HCT116 (cell line): ENCODE measurements at regions not wholly inside any gene's neighbourhood (a gene's known extent, or its start where the extent isn't known, plus 50 kb on each side); places are given as distances from the start of the nearest gene placed in this dataset.

Experiments used
- ATAC-seq: fragments of 200-7000 bp; cut with Tn5 transposase; 2 replicates; pipeline ENCODE4 v1.9.1; 2020; ENCODE audit warnings: mild to moderate bottlenecking, moderate library complexity
- BruUV-seq: library from RNA; stranded (reverse); fragments of 400-500 nt; replicated peaks from 2 replicates; lab custom pipeline; 2021; lab: Mats Ljungman, UMichigan
- CTCF ChIA-PET: fragments of 300-600 bp; sonication (Branson Sonifier 250); formaldehyde crosslinking; loops from one replicate; lab custom pipeline; 2021; ENCODE audit warnings: antibody characterized with exemption; lab: Charles Lee
- POLR2A ChIA-PET: fragments of 300-600, 350-600 bp; sonication (Branson Sonifier 250); formaldehyde crosslinking; loops from one replicate; lab custom pipeline; 2021; ENCODE audit warnings: antibody characterized with exemption; lab: Charles Lee
- RAD21 ChIA-PET, 2 experiments: fragments of 300-600 bp; sonication (Branson Sonifier 250); formaldehyde crosslinking; loops; one replicate each; lab custom pipeline; 2023; ENCODE audit warnings: low total read pairs in 2 of 2; ENCODE audit not compliant: uncharacterized antibody in 2 of 2, unreplicated experiment in 2 of 2, low non-redundant PET in 1 of 2; lab: Charles Lee
- DNase-seq: peaks from one replicate; pipeline ENCODE4 v3.0.0-alpha.2; 2010; ENCODE audit warnings: low read depth, low spot score
- H2AFZ ChIP-seq: fragments of 200-600 bp; shearing (Covaris generic), sonication (generic); 2 replicates; pipeline ENCODE4 v1.6.1; 2017; ENCODE audit warnings: low read depth, mixed run types, mixed read lengths, antibody characterized with exemption, low read length; ENCODE audit not compliant: poor library complexity, severe bottlenecking
- H3K27ac ChIP-seq: 2 replicates; pipeline ENCODE4 v1.5.1; 2012; ENCODE audit warnings: low read depth, low read length
- H3K27me3 ChIP-seq: fragments of 200-600 bp; sonication (generic); 2 replicates; pipeline ENCODE4 v1.6.1; 2016; ENCODE audit warnings: mixed run types, low read length, mixed read lengths; ENCODE audit not compliant: insufficient read depth
- H3K36me3 ChIP-seq, 2 experiments: fragments of 200-500 bp in 1 of 2; fragments of 200-600 bp in 1 of 2; sonication (Bioruptor generic) in 1 of 2; sonication (generic) in 1 of 2; 2 replicates each; pipeline versions ENCODE4 v1.5.1 to v1.6.1; 2014 to 2016; ENCODE audit warnings: low read length in 2 of 2, inconsistent platforms in 1 of 2, mixed read lengths in 1 of 2, mixed run types in 1 of 2; ENCODE audit not compliant: insufficient read depth in 2 of 2, control insufficient read depth in 1 of 2
- H3K4me1 ChIP-seq, 2 experiments: fragments of 200-600 bp in 1 of 2; sonication (generic) in 1 of 2; 2 replicates each; pipeline versions ENCODE4 v1.5.1 to v1.6.1; 2012 to 2017; ENCODE audit warnings: low read length in 2 of 2, inconsistent platforms in 1 of 2, mild to moderate bottlenecking in 1 of 2, mixed read lengths in 1 of 2, mixed run types in 1 of 2, moderate library complexity in 1 of 2; ENCODE audit not compliant: insufficient read depth in 2 of 2, control insufficient read depth in 1 of 2
- H3K4me2 ChIP-seq: fragments of 200-600 bp; sonication (generic); 2 replicates; pipeline ENCODE4 v1.6.1; 2017; ENCODE audit warnings: mixed run types, low read length, mixed read lengths
- H3K4me3 ChIP-seq, 2 experiments: fragments of 200-600 bp in 1 of 2; sonication (generic) in 1 of 2; replicated peaks in 1 of 2; 2 replicates each; pipeline ENCODE4 v1.5.1; 2011 to 2016; ENCODE audit warnings: low read length in 2 of 2, control low read depth in 1 of 2, low read depth in 1 of 2, mild to moderate bottlenecking in 1 of 2, mixed read lengths in 1 of 2, mixed run types in 1 of 2
- H3K79me2 ChIP-seq: fragments of 200-600 bp; sonication (generic); 2 replicates; pipeline ENCODE4 v1.6.1; 2017; ENCODE audit warnings: mild to moderate bottlenecking, mixed run types, low read length, moderate library complexity, mixed read lengths; ENCODE audit not compliant: insufficient read depth
- H3K9ac ChIP-seq: fragments of 200-600 bp; sonication (generic); 2 replicates; pipeline ENCODE4 v1.6.1; 2016; ENCODE audit warnings: low read length, mixed read lengths
- H3K9me2 ChIP-seq: fragments of 200-600 bp; sonication (generic), shearing (Covaris generic); 2 replicates; pipeline ENCODE4 v1.6.1; 2017; ENCODE audit warnings: mixed run types, mild to moderate bottlenecking, moderate library complexity; ENCODE audit not compliant: insufficient read depth
- H3K9me3 ChIP-seq, 2 experiments: fragments of 200-500 bp in 1 of 2; fragments of 200-600 bp in 1 of 2; sonication (Bioruptor generic) in 1 of 2; sonication (generic) in 1 of 2; 2 replicates each; pipeline ENCODE4 v1.6.1; 2014 to 2017; ENCODE audit warnings: low read length in 2 of 2, mixed read lengths in 2 of 2, inconsistent platforms in 1 of 2, low read depth in 1 of 2, mild to moderate bottlenecking in 1 of 2, mixed run types in 1 of 2, moderate library complexity in 1 of 2; ENCODE audit not compliant: control insufficient read depth in 1 of 2, insufficient read depth in 1 of 2
- H4K20me1 ChIP-seq: fragments of 200-600 bp; sonication (generic), shearing (Covaris generic); 2 replicates; pipeline ENCODE4 v1.6.1; 2017; ENCODE audit warnings: mixed run types, mild to moderate bottlenecking, moderate library complexity; ENCODE audit not compliant: insufficient read depth
- ATF3 ChIP-seq: IDR thresholded peaks from 2 replicates; pipeline ENCODE4 v1.6.1; 2012
- CTCF ChIP-seq, 3 experiments: fragments of 200-600 bp in 1 of 3; sonication (generic) in 1 of 3; IDR thresholded peaks in 2 of 3; conservative IDR thresholded peaks in 1 of 3; 2 replicates each; pipeline ENCODE4 v1.5.1; 2012 to 2017; ENCODE audit warnings: low read depth in 2 of 3, low read length in 2 of 3, antibody characterized with exemption in 1 of 3, borderline replicate concordance in 1 of 3, control low read depth in 1 of 3, mild to moderate bottlenecking in 1 of 3, mixed read lengths in 1 of 3, mixed run types in 1 of 3, moderate library complexity in 1 of 3; ENCODE audit not compliant: insufficient read depth in 1 of 3
- EGR1 ChIP-seq: IDR thresholded peaks from 2 replicates; pipeline ENCODE4 v1.6.1; 2012; ENCODE audit warnings: low read depth
- ELF1 ChIP-seq: IDR thresholded peaks from 2 replicates; pipeline ENCODE4 v1.6.1; 2012; ENCODE audit warnings: low read depth, borderline replicate concordance
- EZH2phosphoT487 ChIP-seq: fragments of 200-600 bp; IDR thresholded peaks from 2 replicates; pipeline ENCODE4 v1.6.1; 2018; ENCODE audit warnings: antibody characterized with exemption, borderline replicate concordance
- FOSL1 ChIP-seq: IDR thresholded peaks from 2 replicates; pipeline ENCODE4 v1.6.1; 2012; ENCODE audit warnings: low read depth
- JUND ChIP-seq: IDR thresholded peaks from 2 replicates; pipeline ENCODE4 v1.6.1; 2012
- MAX ChIP-seq: IDR thresholded peaks from 2 replicates; pipeline ENCODE4 v1.6.1; 2012
- POLR2A ChIP-seq: IDR thresholded peaks from 2 replicates; pipeline ENCODE4 v1.7.0; 2011; ENCODE audit warnings: borderline replicate concordance; ENCODE audit not compliant: insufficient read depth, insufficient read length; ENCODE audit errors: extremely low read depth
- RAD21 ChIP-seq: IDR thresholded peaks from 2 replicates; pipeline ENCODE4 v1.6.1; 2012; ENCODE audit warnings: low read depth, mild to moderate bottlenecking
- SIN3A ChIP-seq: IDR thresholded peaks from 2 replicates; pipeline ENCODE4 v1.6.1; 2012; ENCODE audit warnings: low read depth
- SP1 ChIP-seq: IDR thresholded peaks from 2 replicates; pipeline ENCODE4 v1.6.1; 2012; ENCODE audit warnings: low read depth
- SRF ChIP-seq: IDR thresholded peaks from 2 replicates; pipeline ENCODE4 v1.6.1; 2012; ENCODE audit warnings: low read depth
- TCF7L2 ChIP-seq: IDR thresholded peaks from 2 replicates; pipeline ENCODE4 v1.7.0; 2011; ENCODE audit warnings: borderline replicate concordance, inconsistent platforms; ENCODE audit not compliant: insufficient read depth, insufficient read length; ENCODE audit errors: extremely low read depth
- YY1 ChIP-seq: IDR thresholded peaks from 2 replicates; pipeline ENCODE4 v1.6.1; 2011; ENCODE audit warnings: low read length, low read depth, moderate library complexity, mild to moderate bottlenecking; ENCODE audit not compliant: insufficient replicate concordance; ENCODE audit errors: extremely low read depth
- ZFX ChIP-seq: fragments of 450-650 bp; IDR thresholded peaks from 2 replicates; pipeline ENCODE4 v1.6.1; 2017
- intact Hi-C: fragments of 100-400 bp; cut with micrococcal nuclease; formaldehyde crosslinking; loops from 2 replicates; pipeline ENCODE4 v1.10.0; 2022

- H3K79me2 ChIP-seq: no peaks in the 10 kb centered on the region
- POLR2A ChIA-PET: no interaction called here
- H3K36me3 ChIP-seq: no peaks in the 10 kb centered on the region
- DNase-seq (no peak), ATAC-seq (no peak)
- H3K27me3 ChIP-seq: no peaks in the 10 kb centered on the region
- CTCF ChIA-PET: no interaction called here
- H4K20me1 ChIP-seq: no peaks in the 10 kb centered on the region
- no TSS peak for BruUV-seq
- no peak overlapping the region for H2AFZ ChIP-seq
- no peak overlapping the region for H3K4me3 ChIP-seq
- H3K9ac ChIP-seq: no peak overlapping the region
- H3K4me1 ChIP-seq: no peaks in the 10 kb centered on the region
- peaks cover 3 to 5% of the 10 kb centered on the region in 2 experiments; a peak in 2 of 4 replicates for H3K9me3 ChIP-seq
- no peak overlapping the region for H3K27ac ChIP-seq
- no peak overlapping the region for H3K4me2 ChIP-seq
- no peaks in the 10 kb centered on the region for H3K9me2 ChIP-seq
- TF ChIP-seq MAX (no peak), ATF3 (no peak), EZH2phosphoT487 (no peak), RAD21 (no peak), POLR2A (no peak), ELF1 (no peak), SRF (no peak), FOSL1 (no peak), CTCF (IDR thresholded peaks at IDR 0.05 in 2 of 3, conservative IDR thresholded peaks at IDR 0.05 in 1 of 3; ENCODE audit: borderline replicate concordance in 1 of 3, insufficient read depth in 1 of 3, low read depth in 2 of 3, low read length in 2 of 3) (no peak), EGR1 (no peak), JUND (no peak), SP1 (no peak), YY1 (no peak), ZFX (no peak), TCF7L2 (no peak), SIN3A (no peak)
- RAD21 ChIA-PET: no interaction called here
- intact Hi-C loops: no loop called here
Observed at GRCh38 chr11:92357841-92358240, 133.2 kb downstream of the FAT3 start.
